RWPE1 (cell line): ENCODE measurements at regions not wholly inside any gene's neighbourhood (a gene's known extent, or its start where the extent isn't known, plus 50 kb on each side); places are given as distances from the start of the nearest gene placed in this dataset.

ENCODE experiments used
- CTCF ChIA-PET: fragments of 350-600 bp; sonication (Branson Sonifier 250); formaldehyde crosslinking; extraction: SDS; loops from one replicate; lab custom pipeline; 2021; lab: Yijun Ruan, JAX
- POLR2A ChIA-PET: fragments of 400-600 bp; formaldehyde crosslinking; extraction: SDS; loops from one replicate; lab custom pipeline; 2020; ENCODE audit warnings: antibody characterized with exemption; ENCODE audit not compliant: low non-redundant PET; lab: Yijun Ruan, JAX
- DNase-seq: peaks from one replicate; pipeline ENCODE4 v3.0.0; 2012; ENCODE audit warnings: low spot score
- H3K27ac ChIP-seq: fragments of 450-650 bp; 2 replicates; pipeline ENCODE4 v1.5.1; 2017
- TF ChIP-seq, protein P1 (sequence below): fragments of 450-650 bp; conservative IDR thresholded peaks from 2 replicates; pipeline ENCODE4 v1.5.1; 2017; ENCODE audit warnings: low read depth, mild to moderate bottlenecking

GRCh38 chr6:90431576-90431975 is 134.9 kb upstream of the BACH2 start:
- TF ChIP-seq, protein P1, sequence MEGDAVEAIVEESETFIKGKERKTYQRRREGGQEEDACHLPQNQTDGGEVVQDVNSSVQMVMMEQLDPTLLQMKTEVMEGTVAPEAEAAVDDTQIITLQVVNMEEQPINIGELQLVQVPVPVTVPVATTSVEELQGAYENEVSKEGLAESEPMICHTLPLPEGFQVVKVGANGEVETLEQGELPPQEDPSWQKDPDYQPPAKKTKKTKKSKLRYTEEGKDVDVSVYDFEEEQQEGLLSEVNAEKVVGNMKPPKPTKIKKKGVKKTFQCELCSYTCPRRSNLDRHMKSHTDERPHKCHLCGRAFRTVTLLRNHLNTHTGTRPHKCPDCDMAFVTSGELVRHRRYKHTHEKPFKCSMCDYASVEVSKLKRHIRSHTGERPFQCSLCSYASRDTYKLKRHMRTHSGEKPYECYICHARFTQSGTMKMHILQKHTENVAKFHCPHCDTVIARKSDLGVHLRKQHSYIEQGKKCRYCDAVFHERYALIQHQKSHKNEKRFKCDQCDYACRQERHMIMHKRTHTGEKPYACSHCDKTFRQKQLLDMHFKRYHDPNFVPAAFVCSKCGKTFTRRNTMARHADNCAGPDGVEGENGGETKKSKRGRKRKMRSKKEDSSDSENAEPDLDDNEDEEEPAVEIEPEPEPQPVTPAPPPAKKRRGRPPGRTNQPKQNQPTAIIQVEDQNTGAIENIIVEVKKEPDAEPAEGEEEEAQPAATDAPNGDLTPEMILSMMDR = no peak
- no peak overlapping the region for H3K27ac ChIP-seq
- ChIA-PET CTCF (interaction anchor here (0.6 to 0.7 kb wide), 2 partner anchors 16 kb away, joined by 3 to 4 read pairs; no protein-coding TSS in a partner anchor), POLR2A (no interaction called here)
- no peak for DNase-seq

GRCh38 chr6:90429713-90430112 is 133.1 kb upstream of the BACH2 start:
- TF ChIP-seq, protein P1 = no peak
- DNase-seq = no peak
- ChIA-PET POLR2A (no interaction called here), CTCF (no interaction called here)
- H3K27ac ChIP-seq = no peak overlapping the region

DNA sequence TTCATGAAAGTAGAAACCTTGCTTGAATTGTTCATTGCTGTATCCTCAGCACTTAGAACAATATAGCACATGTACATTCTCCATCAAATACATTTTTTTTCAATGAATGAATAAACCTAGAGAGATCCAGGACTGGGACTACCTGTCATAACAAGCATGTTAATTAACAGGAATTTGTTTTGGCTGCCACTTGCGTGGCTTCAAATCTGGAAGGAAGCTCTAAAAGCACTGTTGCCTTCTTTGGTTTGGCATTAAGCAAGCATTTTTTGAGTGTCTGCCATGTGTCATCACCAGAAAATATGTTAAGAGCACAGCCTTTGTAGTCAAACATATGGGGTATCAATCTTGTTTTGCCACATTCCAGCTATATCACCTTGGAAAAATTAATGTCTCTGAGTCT is 131.9 kb upstream of the BACH2 start:
- no peak overlapping the region for H3K27ac ChIP-seq
- peak; percentile 56 for DNase-seq
- POLR2A ChIA-PET = no interaction called here
- TF ChIP-seq, protein P1 = no peak
- CTCF ChIA-PET = interaction anchor here (1.0 kb wide), 1 partner anchor 35 kb away, joined by 3 read pairs; no protein-coding TSS in a partner anchor

DNA sequence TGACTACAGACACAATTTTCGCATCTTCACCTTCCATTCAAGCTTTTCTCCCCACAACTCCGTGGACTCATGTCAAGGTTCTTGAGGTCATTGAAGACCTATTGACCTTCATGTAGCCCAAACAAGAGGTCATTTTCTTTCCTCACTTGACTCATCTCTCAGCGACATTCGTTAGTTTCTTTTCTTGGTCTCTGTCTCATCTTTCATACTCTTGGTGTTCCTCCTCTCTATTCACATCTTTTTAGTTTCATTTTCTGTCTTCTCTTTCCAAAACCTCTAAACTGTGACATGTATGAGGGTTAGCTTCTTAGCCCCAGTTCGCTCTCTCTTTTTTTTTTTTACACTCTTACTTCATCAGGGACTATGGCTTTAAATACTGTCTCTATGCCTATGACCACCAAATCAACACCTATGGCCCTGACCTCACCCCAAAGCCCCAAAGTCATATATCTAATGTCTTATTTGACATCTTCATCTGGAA is 128.6 kb upstream of the BACH2 start:
- no peak for DNase-seq
- ChIA-PET CTCF (interaction anchor here (0.7 kb wide), 1 partner anchor 10 kb away, joined by 3 read pairs; no protein-coding TSS in a partner anchor), POLR2A (no interaction called here)
- TF ChIP-seq, protein P1 = no peak
- no peak overlapping the region for H3K27ac ChIP-seq

- H3K27ac ChIP-seq = no peak overlapping the region
- ChIA-PET CTCF (interaction anchor here (0.6 kb wide), 2 partner anchors 73 to 587 kb away, joined by 3 to 4 read pairs; no protein-coding TSS in a partner anchor), POLR2A (no interaction called here)
- DNase-seq = no peak
- TF ChIP-seq, protein P1 = no peak
Observed at GRCh38 chr6:90424580-90424979, 127.9 kb upstream of the BACH2 start.

DNA sequence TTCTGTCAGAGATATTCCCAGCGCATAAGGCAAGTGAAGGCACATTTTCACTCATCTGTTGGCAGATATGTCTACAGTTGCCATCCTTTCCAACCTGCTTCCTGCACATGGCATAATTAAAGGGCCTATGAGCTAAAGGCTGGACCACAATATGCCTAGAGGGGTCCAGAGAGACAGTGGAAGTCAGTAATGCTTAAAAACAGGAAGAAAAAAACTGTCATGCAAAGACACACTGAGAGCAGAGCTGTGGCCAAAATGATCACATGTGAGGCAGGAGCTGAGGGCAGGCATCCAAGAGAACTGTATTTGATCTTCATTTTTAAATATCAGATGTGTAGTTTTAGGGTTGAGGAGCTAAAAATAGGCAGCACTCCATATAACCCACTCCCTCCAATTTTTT is 125.0 kb upstream of the BACH2 start:
- no peak for DNase-seq
- POLR2A ChIA-PET = no interaction called here

More for the DNA sequence above, 125.0 kb upstream of the BACH2 start:
- H3K27ac ChIP-seq = no peak overlapping the region
- CTCF ChIA-PET = interaction anchor here (0.6 kb wide), 1 partner anchor 17 kb away, joined by 3 read pairs; no protein-coding TSS in a partner anchor
- TF ChIP-seq, protein P1 = no peak
